Left ventricle myocardium superior (tissue), 1 donor: ENCODE measurements at regions not wholly inside any gene's neighbourhood (a gene's known extent, or its start where the extent isn't known, plus 50 kb on each side); places are given as distances from the start of the nearest gene placed in this dataset.

ENCODE experiments used
- ATAC-seq: fragments of 200-7000 bp; cut with Tn5 transposase; one replicate; pipeline ENCODE4 v1.9.1; 2020; ENCODE audit warnings: mild to moderate bottlenecking, moderate library complexity
- DNase-seq: peaks from one replicate; pipeline ENCODE4 v3.0.0-alpha.2; 2020
- intact Hi-C: fragments of 100-400 bp; cut with micrococcal nuclease; formaldehyde crosslinking; loops from one replicate; pipeline ENCODE4 v1.11.0; 2022
- donor health status: DM: no; HTN: yes; CAD: no; lungs with severe emphysema.

DNA sequence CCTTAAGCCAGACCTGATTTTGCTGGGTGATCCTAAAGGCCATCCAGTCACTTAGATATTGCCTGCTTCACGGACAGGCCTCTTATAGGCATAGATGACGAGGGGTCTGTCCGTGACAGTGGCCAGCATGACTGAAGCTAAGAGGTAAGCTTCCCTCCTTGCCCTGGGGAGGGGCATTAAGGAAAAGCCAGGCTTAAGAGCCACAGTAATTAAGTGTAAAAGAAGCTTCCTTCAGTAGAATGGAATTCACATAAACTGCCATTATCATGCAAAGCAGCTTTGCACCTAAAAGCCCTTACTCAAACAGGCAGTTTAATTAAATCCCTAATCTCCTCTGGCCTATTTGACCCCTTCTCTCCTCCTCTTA, 99.4 kb upstream of the PKDCC start:
- ATAC-seq (peak; percentile 11), DNase-seq (no peak)
- intact Hi-C loops, result no loop called here

- DNase-seq (no peak), ATAC-seq (no peak)
- intact Hi-C loops, result no loop called here
These were observed 98.5 kb upstream of the PKDCC start for GRCh38 chr2:41949091-41949882.

DNA sequence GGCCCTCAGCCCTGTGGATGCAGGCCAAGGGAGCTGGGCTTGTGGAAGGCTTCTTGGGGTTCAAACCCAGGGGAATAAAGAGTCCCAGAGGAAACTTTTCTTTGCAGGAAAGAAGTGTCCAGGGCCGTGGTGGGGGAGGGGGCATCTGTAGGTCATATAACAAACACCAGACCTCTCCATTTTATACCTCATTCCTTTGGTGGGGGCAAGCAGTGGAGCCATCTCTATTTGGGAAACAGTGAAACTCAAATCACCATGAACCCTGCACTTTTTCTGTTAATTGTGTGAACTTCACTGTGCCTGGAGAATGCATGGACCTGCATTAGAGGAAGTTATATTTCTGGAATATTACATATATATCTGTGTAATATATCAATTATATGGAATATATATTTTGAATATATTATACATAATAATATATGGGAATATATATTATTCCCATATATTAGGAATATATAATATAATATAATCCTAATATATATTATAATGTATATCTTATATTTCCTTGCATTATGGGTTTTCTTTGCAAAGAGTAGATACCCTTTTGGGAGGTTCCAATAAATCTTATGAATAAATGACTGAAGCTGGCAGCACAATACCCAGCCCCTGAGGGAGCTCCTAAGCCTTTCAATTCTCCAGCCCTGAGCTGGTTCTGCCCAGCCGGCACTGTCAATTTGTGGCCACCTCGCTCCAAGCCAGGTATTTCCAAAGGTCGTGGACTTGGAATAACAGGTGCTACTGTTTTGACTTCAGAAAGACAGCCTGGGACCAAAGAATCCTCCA, 97.7 kb upstream of the PKDCC start:
- no peak for DNase-seq
- intact Hi-C loops, result no loop called here
- no peak for ATAC-seq

- DNase-seq (no peak), ATAC-seq (no peak)
- intact Hi-C loops, result no loop called here
These were observed 97.2 kb upstream of the PKDCC start for GRCh38 chr2:41950666-41950960.

- ATAC-seq (peak; percentile 58), DNase-seq (no peak)
- intact Hi-C loops, result no loop called here
These were observed 93.2 kb upstream of the PKDCC start for GRCh38 chr2:41954304-41955291.

GRCh38 chr2:41955316-41956043, 92.3 kb upstream of the PKDCC start:
- intact Hi-C loops, result no loop called here
- DNase-seq, result no peak
- no peak for ATAC-seq

- intact Hi-C loops, result no loop called here
- ATAC-seq, result no peak
- DNase-seq, result no peak
These were observed 90.4 kb upstream of the PKDCC start for GRCh38 chr2:41957431-41957830.

GRCh38 chr2:41958251-41958650, 89.6 kb upstream of the PKDCC start:
- intact Hi-C loops, result no loop called here
- DNase-seq (no peak), ATAC-seq (no peak)

DNA sequence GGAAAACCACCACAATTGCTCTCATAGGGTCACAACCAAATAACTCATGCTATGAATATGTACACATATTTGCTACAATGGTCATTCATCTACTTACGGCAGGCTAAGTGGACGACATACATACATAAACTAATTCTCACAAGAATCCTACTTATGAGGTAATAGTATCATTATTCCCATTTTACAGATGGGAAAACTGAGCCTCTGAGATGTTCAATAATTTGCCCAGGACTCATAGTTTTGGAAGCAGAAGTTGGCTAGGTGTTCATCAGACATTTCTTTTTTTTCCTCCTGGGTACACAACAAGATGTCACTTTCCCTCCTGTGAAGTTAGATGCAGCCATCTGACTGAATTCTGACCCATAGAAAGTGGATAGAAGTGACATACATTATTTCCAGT, 89.0 kb upstream of the PKDCC start:
- ATAC-seq (no peak), DNase-seq (no peak)
- intact Hi-C loops, result no loop called here

DNA sequence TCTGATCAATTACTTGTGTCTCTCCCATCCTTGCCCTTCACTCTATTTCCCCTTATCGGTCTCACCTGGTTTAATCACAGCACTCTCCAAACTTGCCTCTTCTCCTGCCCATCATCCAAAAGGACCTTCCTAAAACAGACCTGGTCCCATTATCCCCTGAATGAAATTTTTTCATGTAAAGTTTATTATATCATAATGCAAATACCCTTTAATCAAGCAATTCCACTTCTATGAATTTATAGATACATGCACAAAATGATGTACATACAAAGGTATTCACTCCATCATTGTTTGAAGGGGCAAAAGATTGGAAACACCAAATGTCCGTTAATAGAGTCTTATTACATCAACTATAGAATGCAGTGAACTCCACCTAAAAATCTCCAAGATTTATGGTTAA, 88.1 kb upstream of the PKDCC start:
- intact Hi-C loops, result no loop called here
- no peak for ATAC-seq

GRCh38 chr2:41962922-41963622, 84.7 kb upstream of the PKDCC start:
- DNase-seq, result no peak
- ATAC-seq, result no peak
- intact Hi-C loops, result no loop called here

More for the DNA sequence above, 88.1 kb upstream of the PKDCC start:
- no peak for DNase-seq

DNA sequence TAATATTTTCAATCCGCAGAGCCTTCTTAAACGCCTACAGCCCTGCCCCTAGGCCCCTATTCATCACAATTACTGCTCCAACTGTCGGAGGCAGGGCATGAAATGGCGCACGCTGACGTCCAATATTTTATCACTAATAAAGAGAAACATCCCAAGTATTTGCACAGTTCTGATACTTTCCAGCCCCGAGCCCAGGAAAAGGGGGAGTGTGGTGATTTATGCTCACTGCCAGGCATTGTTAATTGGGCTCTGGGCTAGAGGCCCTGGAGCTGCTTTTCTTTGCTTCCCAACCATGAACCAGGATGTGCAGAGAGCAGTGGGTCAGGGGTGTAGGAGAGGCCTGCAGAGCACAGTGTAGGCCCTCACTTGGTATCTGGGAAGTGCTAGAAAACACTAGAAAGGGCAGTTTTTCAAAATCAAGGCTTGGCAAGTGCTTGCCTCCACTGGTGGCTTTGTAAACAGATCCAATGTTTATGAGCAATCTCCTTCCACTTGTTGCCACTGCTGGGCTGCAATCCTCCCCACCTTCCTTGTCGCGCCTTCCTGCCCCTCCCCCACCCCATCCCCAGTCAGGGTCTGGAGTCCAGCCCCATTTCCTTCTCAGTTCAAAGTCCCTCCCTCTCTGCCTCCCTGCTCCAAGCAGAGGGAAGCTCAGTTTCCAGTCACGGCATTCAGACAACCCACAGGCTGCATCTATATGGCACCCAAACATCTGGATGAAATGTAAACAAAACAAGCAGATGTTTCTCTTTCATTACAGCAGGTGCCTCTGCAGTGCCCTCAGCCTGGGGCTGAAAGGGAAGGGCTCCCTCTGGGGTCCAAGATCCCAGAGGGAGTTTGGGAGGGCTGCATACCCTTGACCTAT, 83.9 kb upstream of the PKDCC start:
- DNase-seq (peak; percentile 62), ATAC-seq (peak; percentile 37)
- intact Hi-C loops, result no loop called here

- intact Hi-C loops, result no loop called here
- DNase-seq (no peak), ATAC-seq (no peak)
These were observed 82.5 kb upstream of the PKDCC start for GRCh38 chr2:41965173-41965908.

- intact Hi-C loops, result no loop called here
- DNase-seq (no peak), ATAC-seq (peak; percentile 16)
These were observed 81.9 kb upstream of the PKDCC start for GRCh38 chr2:41965909-41966295.

DNA sequence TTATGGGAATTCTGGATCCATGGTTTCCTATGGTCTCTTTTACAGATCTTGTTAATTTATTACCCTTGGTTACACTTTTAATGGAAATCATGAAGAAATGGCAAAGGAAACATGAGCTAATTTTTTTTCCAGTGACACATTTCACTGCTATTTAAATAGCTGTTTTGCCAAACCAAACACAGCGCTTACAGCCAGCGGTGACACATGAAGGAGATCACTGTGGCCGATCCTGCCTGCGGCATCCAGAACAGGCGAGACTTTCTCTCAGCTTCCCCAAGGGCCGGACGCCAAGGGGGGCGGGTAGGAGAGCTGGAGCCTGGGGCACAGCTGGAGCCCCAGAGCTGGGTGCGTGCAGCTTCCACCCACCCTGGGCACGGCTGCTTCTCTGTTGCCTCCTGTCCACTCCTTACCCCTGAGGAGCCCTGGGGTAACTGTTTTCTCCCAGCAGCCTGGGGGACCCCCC, 81.4 kb upstream of the PKDCC start:
- ATAC-seq (peak; percentile 88), DNase-seq (peak; percentile 90)
- intact Hi-C loops, result no loop called here

- no peak for DNase-seq
- intact Hi-C loops, result no loop called here
- peak; percentile 58 for ATAC-seq
These were observed 80.9 kb upstream of the PKDCC start for GRCh38 chr2:41966920-41967319.
